ENCODE measurements at regions not wholly inside any gene's neighbourhood (a gene's known extent, or its start where the extent isn't known, plus 50 kb on each side); places are given as distances from the start of the nearest gene placed in this dataset.
A peak's percentile ranks its signal among the peaks of the same experiment; 100 is the strongest.

- Histone ChIP-seq H3K9ac (ENCODE audit: insufficient read depth, low read length, poor library complexity, severe bottlenecking) (no peak overlapping the region), H3K9me3 (replicated peaks in 1 of 2; ENCODE audit: control insufficient read depth in 1 of 2, insufficient read depth in 1 of 2, low read length in 2 of 2) (no peaks in the 10 kb centered on the region), H2AFZ (ENCODE audit: insufficient read depth, low read depth, low read length, poor library complexity, severe bottlenecking) (no peak overlapping the region), H4K20me1 (ENCODE audit: insufficient read depth, low read length) (no peaks in the 10 kb centered on the region), H3K4me2 (replicated peaks; ENCODE audit: extremely low read depth, low read length, poor library complexity, severe bottlenecking) (no peak overlapping the region), H3K27ac (ENCODE audit: low read depth in 1 of 2, low read length in 2 of 2) (no peak overlapping the region), H3K4me1 (ENCODE audit: control insufficient read depth in 1 of 2, insufficient read depth in 2 of 2, low read length in 2 of 2) (peaks cover 0 to 7% of the 10 kb centered on the region in 2 donors), H3K27me3 (ENCODE audit: control insufficient read depth in 2 of 2, insufficient read depth in 2 of 2, low read length in 2 of 2) (no peaks in the 10 kb centered on the region), H3K4me3 (replicated peaks in 1 of 3; ENCODE audit: low read depth in 2 of 3, low read length in 3 of 3) (no peak overlapping the region), H3K36me3 (replicated peaks in 1 of 2; ENCODE audit: control insufficient read depth in 1 of 2, insufficient read depth in 2 of 2, low read length in 2 of 2) (no peaks in the 10 kb centered on the region), H3K79me2 (ENCODE audit: insufficient read depth, low read length) (no peaks in the 10 kb centered on the region)
- 89% methylated on average over 8 of the region's 8 CpGs for WGBS (ENCODE audit: insufficient coverage)
- no peak overlapping the region for H3K27ac Mint-ChIP-seq
- H3K4me1 Mint-ChIP-seq: peaks cover 11% of the 10 kb centered on the region
- intact Hi-C loops (cut with micrococcal nuclease): no loop called here
- no peaks in the 10 kb centered on the region for H3K9me3 Mint-ChIP-seq
- no peak for DNase-seq
- TF ChIP-seq CTCF (IDR thresholded peaks at IDR 0.05): no peak
- H3K36me3 Mint-ChIP-seq: no peaks in the 10 kb centered on the region
- H3K4me3 Mint-ChIP-seq: no peak overlapping the region
- H3K27me3 Mint-ChIP-seq (ENCODE audit: low read depth in 3 of 3): peaks cover 9 to 17% (median 10%) of the 10 kb centered on the region in 3 donors
Observed at GRCh38 chr6:43893073-43893472, 123.1 kb downstream of the VEGFA start.

DNA sequence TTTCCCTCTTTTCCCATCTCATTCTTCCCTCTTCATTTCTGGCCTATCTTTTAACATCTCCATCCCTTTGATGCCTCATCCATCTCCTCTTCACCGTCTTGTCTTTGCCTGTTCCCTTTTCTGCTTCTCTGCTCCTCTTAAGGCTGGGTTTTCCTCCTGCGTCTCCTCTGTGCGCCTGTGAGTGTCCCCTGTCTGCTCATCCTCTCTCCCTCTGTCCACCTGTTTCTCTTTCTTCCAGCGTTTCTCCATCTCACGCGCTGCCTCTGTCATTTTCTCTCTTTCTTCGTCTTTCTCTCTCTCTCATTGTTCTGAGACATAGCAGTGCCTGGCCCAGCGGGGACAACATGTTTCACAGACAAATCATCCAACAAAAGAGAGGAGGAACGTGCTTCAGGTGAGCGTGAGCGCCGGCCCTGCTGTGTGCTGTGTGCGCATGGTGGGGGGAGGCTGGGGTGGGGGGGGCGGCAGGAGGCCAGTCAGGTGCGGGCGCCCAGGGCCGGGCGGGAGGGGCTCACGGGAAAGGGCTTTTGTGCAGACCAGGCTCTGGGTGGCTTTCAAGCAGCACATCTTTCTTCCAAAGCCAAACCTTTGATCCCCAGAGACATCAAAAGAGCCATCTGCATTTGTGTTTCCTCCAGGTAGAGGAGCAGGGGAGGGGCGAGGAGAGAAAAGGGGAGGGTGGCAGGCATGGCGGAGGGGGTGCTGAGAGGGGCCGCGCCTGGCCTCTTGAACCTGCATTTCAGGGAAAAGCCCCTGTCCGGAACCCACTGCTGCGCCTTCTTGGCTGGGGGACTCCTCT is 121.3 kb downstream of the VEGFA start:
- Histone ChIP-seq H3K27ac (ENCODE audit: low read depth in 1 of 2, low read length in 2 of 2) (no peak overlapping the region), H3K9ac (ENCODE audit: insufficient read depth, low read length, poor library complexity, severe bottlenecking) (no peak overlapping the region), H2AFZ (ENCODE audit: insufficient read depth, low read depth, low read length, poor library complexity, severe bottlenecking) (no peak overlapping the region), H3K4me2 (replicated peaks; ENCODE audit: extremely low read depth, low read length, poor library complexity, severe bottlenecking) (no peak overlapping the region), H3K27me3 (ENCODE audit: control insufficient read depth in 2 of 2, insufficient read depth in 2 of 2, low read length in 2 of 2) (no peaks in the 10 kb centered on the region), H4K20me1 (ENCODE audit: insufficient read depth, low read length) (no peaks in the 10 kb centered on the region), H3K4me3 (replicated peaks in 1 of 3; ENCODE audit: low read depth in 2 of 3, low read length in 3 of 3) (no peak overlapping the region), H3K79me2 (ENCODE audit: insufficient read depth, low read length) (no peaks in the 10 kb centered on the region), H3K4me1 (ENCODE audit: control insufficient read depth in 1 of 2, insufficient read depth in 2 of 2, low read length in 2 of 2) (peaks cover 7 to 8% of the 10 kb centered on the region in 2 donors), H3K9me3 (replicated peaks in 1 of 2; ENCODE audit: control insufficient read depth in 1 of 2, insufficient read depth in 1 of 2, low read length in 2 of 2) (no peaks in the 10 kb centered on the region), H3K36me3 (replicated peaks in 1 of 2; ENCODE audit: control insufficient read depth in 1 of 2, insufficient read depth in 2 of 2, low read length in 2 of 2) (no peaks in the 10 kb centered on the region)
- H3K36me3 Mint-ChIP-seq: no peaks in the 10 kb centered on the region
- DNase-seq: no peak
- peaks cover 18% of the 10 kb centered on the region for H3K4me1 Mint-ChIP-seq
- H3K27ac Mint-ChIP-seq: peak overlapping the region in 1 of 7 donors; percentile 1
- TF ChIP-seq CTCF (IDR thresholded peaks at IDR 0.05): no peak
- H3K27me3 Mint-ChIP-seq (ENCODE audit: low read depth in 3 of 3): peaks cover 7 to 17% (median 12%) of the 10 kb centered on the region in 3 donors
- intact Hi-C loops (cut with micrococcal nuclease): no loop called here
- H3K4me3 Mint-ChIP-seq: peak overlapping the region in 1 of 2 donors; percentile 16
- H3K9me3 Mint-ChIP-seq: no peaks in the 10 kb centered on the region
- WGBS (ENCODE audit: insufficient coverage): 77% methylated on average over 13 of the region's 25 CpGs

All from CD14-positive monocyte (primary cell).